Adrenal gland (tissue), 9 donors: ENCODE measurements at regions not wholly inside any gene's neighbourhood (a gene's known extent, or its start where the extent isn't known, plus 50 kb on each side); places are given as distances from the start of the nearest gene placed in this dataset.
"Not testable (repeated sequence)": the region's sequence is repeated elsewhere in the genome, so short reads cannot be mapped to it uniquely, and the experiment has no call there.

Experiments used
- DNase-seq, 7 donors: peaks; one replicate each; pipeline ENCODE4 v3.0.0-alpha.2; 2019 to 2020
- H3K27ac ChIP-seq, 5 donors: fragments of 200-600 bp; sonication (generic) in 4 of 5; 1 replicate in 3 of 5; 2 replicates in 2 of 5; pipeline versions ENCODE4 v1.5.1 to v1.8.0; 2016 to 2020; ENCODE audit warnings: mild to moderate bottlenecking in 1 of 5
- H3K27me3 ChIP-seq: fragments of 200-600 bp; 2 replicates; pipeline ENCODE4 v1.8.0; 2021
- H3K36me3 ChIP-seq, 2 donors: fragments of 200-600 bp; replicated peaks in 1 of 2; 1 replicate in 1 of 2; 2 replicates in 1 of 2; pipeline versions ENCODE4 v1.5.1 to v1.8.0; 2018 to 2022
- H3K4me1 ChIP-seq, 2 donors: fragments of 200-600 bp; replicated peaks in 1 of 2; 1 replicate in 1 of 2; 2 replicates in 1 of 2; pipeline versions ENCODE4 v1.5.1 to v1.8.0; 2018 to 2021
- H3K4me3 ChIP-seq, 4 donors: fragments of 200-600 bp; sonication (generic) in 3 of 4; one replicate each; pipeline ENCODE4 v1.5.1; 2016 to 2018
- H3K9me3 ChIP-seq, 3 donors: fragments of 200-600 bp; sonication (generic) in 1 of 3; replicated peaks in 1 of 3; 1 replicate in 2 of 3; 2 replicates in 1 of 3; pipeline versions ENCODE4 v1.5.1 to v1.8.0; 2016 to 2021
- CTCF ChIP-seq, 6 experiments: fragments of 450-650 bp in 4 of 6; fragments of 200-600 bp in 2 of 6; sonication (generic) in 1 of 6; IDR thresholded peaks; 1 replicate in 5 of 6; 2 replicates in 1 of 6; pipeline versions ENCODE4 v1.5.1 to v1.8.0; 2016 to 2021; ENCODE audit warnings: antibody characterized with exemption in 6 of 6, mild to moderate bottlenecking in 2 of 6, moderate library complexity in 1 of 6
- POLR2A ChIP-seq, 2 donors: fragments of 450-650 bp; IDR thresholded peaks; one replicate each; pipeline ENCODE4 v1.6.1; 2017; ENCODE audit warnings: antibody characterized with exemption in 2 of 2, mild to moderate bottlenecking in 2 of 2, moderate library complexity in 1 of 2
- WGBS, 4 donors: extraction: QIAGEN DNeasy Blood & Tissue Kit in 2 of 4; methylation state at CpG; one replicate each; pipeline versions ENCODE4 v1.1.5 to v1.1.7; 2013 to 2017; 5-methylcytosine and 5-hydroxymethylcytosine counted together
- intact Hi-C, 2 donors: fragments of 100-400 bp; cut with DNase I; formaldehyde crosslinking; loops; one replicate each; pipeline versions ENCODE4 v1.14.1 to v1.15.0; 2022 to 2023
- donor health status: healthy with polysubstance abuse.
- donor health status: Bipolar disorder and iron deficiency.
- donor health status: DM: yes; HTN: yes; CAD: no.
- donor health status: DM: no; HTN: no; CAD: no.
- donor health status: DM: no; HTN: no; CAD: no.

GRCh38 chr17:45575126-45575885 lies 84.8 kb upstream of the PLEKHM1 start:
- H3K27ac ChIP-seq = no peak overlapping the region
- H3K9me3 ChIP-seq = no peaks in the 10 kb centered on the region
- no peak for DNase-seq
- TF ChIP-seq CTCF (IDR thresholded peaks at IDR 0.05) (no peak), POLR2A (IDR thresholded peaks at IDR 0.05) (no peak)
- no peaks in the 10 kb centered on the region for H3K27me3 ChIP-seq
- H3K4me1 ChIP-seq = peaks cover 0 to 12% of the 10 kb centered on the region in 2 donors
- WGBS, 4 donors = 91 to 98% (median 95%) methylated on average over 1 of the region's 1 CpG
- H3K4me3 ChIP-seq = no peak overlapping the region
- no peaks in the 10 kb centered on the region for H3K36me3 ChIP-seq
- intact Hi-C loops = no loop called here

GRCh38 chr17:45576527-45577307 lies 86.2 kb upstream of the PLEKHM1 start:
- H3K27ac ChIP-seq, H3K27me3 ChIP-seq, H3K9me3 ChIP-seq, DNase-seq, H3K36me3 ChIP-seq, H3K4me3 ChIP-seq, intact Hi-C loops: not testable (repeated sequence)
- WGBS, 4 donors = 83 to 87% (median 86%) methylated on average over 10 of the region's 10 CpGs
- peaks cover 0 to 12% of the 10 kb centered on the region in 2 donors for H3K4me1 ChIP-seq

- WGBS, 4 donors = 79 to 87% (median 82%) methylated on average over 6 of the region's 6 CpGs
- TF ChIP-seq POLR2A (IDR thresholded peaks at IDR 0.05) (no peak), CTCF (IDR thresholded peaks at IDR 0.05) (no peak)
- intact Hi-C loops = no loop called here
- H3K27me3 ChIP-seq = no peaks in the 10 kb centered on the region
- peaks cover 0 to 12% of the 10 kb centered on the region in 2 donors for H3K4me1 ChIP-seq
- H3K36me3 ChIP-seq = no peaks in the 10 kb centered on the region
- H3K27ac ChIP-seq = no peak overlapping the region
- H3K4me3 ChIP-seq = no peak overlapping the region
- H3K9me3 ChIP-seq = no peaks in the 10 kb centered on the region
- peak in 1 of 7 donors; percentile 14 for DNase-seq
These were observed 87.2 kb upstream of the PLEKHM1 start for GRCh38 chr17:45577571-45578279.

GRCh38 chr17:45578516-45579455 lies 88.3 kb upstream of the PLEKHM1 start:
- H3K4me3 ChIP-seq = no peak overlapping the region
- H3K27ac ChIP-seq = no peak overlapping the region
- WGBS, 4 donors = 91 to 93% (median 92%) methylated on average over 10 of the region's 10 CpGs
- peaks cover 0 to 17% of the 10 kb centered on the region in 2 donors for H3K4me1 ChIP-seq
- no peaks in the 10 kb centered on the region for H3K9me3 ChIP-seq
- no peak for DNase-seq
- H3K27me3 ChIP-seq = no peaks in the 10 kb centered on the region
- intact Hi-C loops = no loop called here
- TF ChIP-seq POLR2A (IDR thresholded peaks at IDR 0.05) = no peak
- no peak for TF ChIP-seq CTCF (IDR thresholded peaks at IDR 0.05)
- no peaks in the 10 kb centered on the region for H3K36me3 ChIP-seq
